OCI-LY3 (cell line): ENCODE measurements at regions not wholly inside any gene's neighbourhood (a gene's known extent, or its start where the extent isn't known, plus 50 kb on each side); places are given as distances from the start of the nearest gene placed in this dataset.

Source experiments
- H2AFZ ChIP-seq: fragments of 200-600, 300-600 bp; shearing (Covaris generic); 2 replicates; pipeline ENCODE4 v1.6.0; 2014; ENCODE audit warnings: antibody characterized with exemption, low read depth, low read length
- H3K27ac ChIP-seq: fragments of 200-600, 300-600 bp; sonication (generic); 2 replicates; pipeline ENCODE4 v1.5.1; 2014; ENCODE audit warnings: mild to moderate bottlenecking, low read length, moderate library complexity, mixed read lengths
- H3K27me3 ChIP-seq: fragments of 200-600, 300-600 bp; sonication (generic); 2 replicates; pipeline ENCODE4 v1.6.1; 2014; ENCODE audit warnings: low read depth, low read length, mixed read lengths
- H3K36me3 ChIP-seq: fragments of 200-600, 300-600 bp; sonication (generic); replicated peaks from 2 replicates; pipeline ENCODE3; 2014; ENCODE audit warnings: low read depth, low read length, mixed read lengths
- H3K4me1 ChIP-seq: fragments of 300-600, 200-600 bp; sonication (generic); 2 replicates; pipeline ENCODE4 v1.6.1; 2014; ENCODE audit warnings: low read length, mixed read lengths
- H3K4me2 ChIP-seq: fragments of 200-600, 300-600 bp; sonication (generic); 2 replicates; pipeline ENCODE4 v1.6.1; 2014; ENCODE audit warnings: low read length, mixed read lengths
- H3K4me3 ChIP-seq: fragments of 300-600, 200-600 bp; sonication (generic); 2 replicates; pipeline ENCODE4 v1.5.1; 2014; ENCODE audit warnings: antibody characterized with exemption, mild to moderate bottlenecking, low read length, moderate library complexity
- H3K79me2 ChIP-seq: fragments of 300-600, 200-600 bp; shearing (Covaris generic); 2 replicates; pipeline ENCODE4 v1.6.1; 2014; ENCODE audit warnings: mild to moderate bottlenecking, low read length, mixed read lengths
- H3K9ac ChIP-seq: fragments of 300-600, 200-600 bp; shearing (Covaris generic); 2 replicates; pipeline ENCODE4 v1.6.0; 2014; ENCODE audit warnings: mild to moderate bottlenecking, low read length, moderate library complexity
- H3K9me3 ChIP-seq: fragments of 200-600, 300-600 bp; shearing (Covaris generic); 2 replicates; pipeline ENCODE4 v1.6.1; 2014; ENCODE audit warnings: low read length, mixed read lengths; ENCODE audit not compliant: insufficient read depth
- H4K20me1 ChIP-seq: fragments of 200-600, 300-600 bp; sonication (generic); 2 replicates; pipeline ENCODE4 v1.6.1; 2016; ENCODE audit warnings: low read length, mixed read lengths; ENCODE audit not compliant: insufficient read depth
- EZH2phosphoT487 ChIP-seq: fragments of 200-600 bp; shearing (Covaris generic); IDR thresholded peaks from 2 replicates; pipeline ENCODE4 v1.6.1; 2018; ENCODE audit warnings: antibody characterized with exemption, mixed run types, low read depth
- TF ChIP-seq, protein P1 (sequence below): fragments of 200-600, 300-600 bp; sonication (generic); IDR thresholded peaks from 2 replicates; pipeline ENCODE4 v1.5.1; 2014; ENCODE audit warnings: antibody characterized with exemption, low read length, low read depth

GRCh38 chr17:36765436-36766043 is 164.2 kb downstream of the MRM1 start:
- no peak for TF ChIP-seq EZH2phosphoT487
- no peaks in the 10 kb centered on the region for H3K79me2 ChIP-seq
- H3K36me3 ChIP-seq = no peaks in the 10 kb centered on the region
- no peak overlapping the region for H3K27ac ChIP-seq
- H3K4me3 ChIP-seq = no peak overlapping the region
- H3K9me3 ChIP-seq = no peaks in the 10 kb centered on the region
- no peak overlapping the region for H2AFZ ChIP-seq
- no peaks in the 10 kb centered on the region for H3K27me3 ChIP-seq
- H3K4me1 ChIP-seq = peaks cover 5% of the 10 kb centered on the region; the same call in 1 of the 2 replicates
- no peak overlapping the region for H3K4me2 ChIP-seq
- H4K20me1 ChIP-seq = no peaks in the 10 kb centered on the region
- no peak overlapping the region for H3K9ac ChIP-seq

DNA sequence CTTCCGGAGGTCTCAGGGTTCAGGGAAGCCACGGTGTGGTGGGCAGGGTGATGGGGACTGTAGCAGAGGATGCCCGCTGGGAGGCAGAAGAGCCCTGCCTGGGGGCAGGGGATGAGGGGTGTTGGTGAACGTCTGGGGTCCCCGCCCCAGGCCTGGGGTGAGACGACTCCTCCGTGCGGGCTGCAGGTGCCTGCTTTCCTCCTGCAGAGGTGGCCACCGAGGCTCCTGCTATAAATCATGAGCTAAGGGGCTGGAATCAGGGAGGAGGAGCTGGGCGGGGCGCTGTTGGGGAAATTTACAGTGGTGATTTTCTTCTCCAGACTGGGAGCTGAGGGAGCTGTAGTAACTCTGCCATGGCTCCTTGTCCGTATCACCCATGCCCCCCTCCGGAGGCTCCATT is 167.0 kb downstream of the MRM1 start:
- no peak overlapping the region for H3K4me3 ChIP-seq
- H3K4me2 ChIP-seq = no peak overlapping the region
- H3K9ac ChIP-seq = no peak overlapping the region
- no peak overlapping the region for H3K27ac ChIP-seq
- H4K20me1 ChIP-seq = no peaks in the 10 kb centered on the region; the same call in 1 of the 2 replicates
- H3K9me3 ChIP-seq = no peaks in the 10 kb centered on the region
- H3K27me3 ChIP-seq = peaks cover 17% of the 10 kb centered on the region
- H2AFZ ChIP-seq = no peak overlapping the region
- no peaks in the 10 kb centered on the region for H3K79me2 ChIP-seq
- TF ChIP-seq, protein P1, sequence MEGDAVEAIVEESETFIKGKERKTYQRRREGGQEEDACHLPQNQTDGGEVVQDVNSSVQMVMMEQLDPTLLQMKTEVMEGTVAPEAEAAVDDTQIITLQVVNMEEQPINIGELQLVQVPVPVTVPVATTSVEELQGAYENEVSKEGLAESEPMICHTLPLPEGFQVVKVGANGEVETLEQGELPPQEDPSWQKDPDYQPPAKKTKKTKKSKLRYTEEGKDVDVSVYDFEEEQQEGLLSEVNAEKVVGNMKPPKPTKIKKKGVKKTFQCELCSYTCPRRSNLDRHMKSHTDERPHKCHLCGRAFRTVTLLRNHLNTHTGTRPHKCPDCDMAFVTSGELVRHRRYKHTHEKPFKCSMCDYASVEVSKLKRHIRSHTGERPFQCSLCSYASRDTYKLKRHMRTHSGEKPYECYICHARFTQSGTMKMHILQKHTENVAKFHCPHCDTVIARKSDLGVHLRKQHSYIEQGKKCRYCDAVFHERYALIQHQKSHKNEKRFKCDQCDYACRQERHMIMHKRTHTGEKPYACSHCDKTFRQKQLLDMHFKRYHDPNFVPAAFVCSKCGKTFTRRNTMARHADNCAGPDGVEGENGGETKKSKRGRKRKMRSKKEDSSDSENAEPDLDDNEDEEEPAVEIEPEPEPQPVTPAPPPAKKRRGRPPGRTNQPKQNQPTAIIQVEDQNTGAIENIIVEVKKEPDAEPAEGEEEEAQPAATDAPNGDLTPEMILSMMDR = peak; percentile 16; the same call in 1 of the 2 replicates
- TF ChIP-seq EZH2phosphoT487 = no peak
- H3K36me3 ChIP-seq = no peaks in the 10 kb centered on the region
- H3K4me1 ChIP-seq = no peaks in the 10 kb centered on the region

DNA sequence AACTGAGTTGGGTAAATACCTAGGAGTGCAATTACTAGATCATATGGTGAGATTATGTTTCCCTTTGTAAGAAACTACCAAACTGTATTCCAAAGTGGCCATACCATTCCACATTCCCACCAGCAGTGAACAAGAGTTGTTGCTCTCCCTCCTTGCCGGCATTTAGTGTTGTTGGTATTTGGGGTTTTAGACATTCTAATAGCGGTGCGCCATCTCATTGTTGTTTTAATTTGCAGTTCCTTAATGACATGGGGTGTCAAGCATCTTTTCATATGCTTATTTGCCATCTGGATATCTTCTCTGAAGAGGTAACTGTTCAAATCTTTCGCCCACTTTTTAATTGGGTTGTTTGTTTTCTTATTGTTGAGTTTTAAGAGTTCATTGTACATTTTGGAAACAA is 164.2 kb upstream of the LHX1 start:
- Histone ChIP-seq H3K9me3 (no peaks in the 10 kb centered on the region), H3K4me2 (no peak overlapping the region), H3K9ac (no peak overlapping the region), H3K36me3 (no peaks in the 10 kb centered on the region), H3K4me3 (no peak overlapping the region), H3K4me1 (no peaks in the 10 kb centered on the region), H3K27me3 (peaks cover 34% of the 10 kb centered on the region), H3K79me2 (no peaks in the 10 kb centered on the region), H3K27ac (no peak overlapping the region), H2AFZ (no peak overlapping the region), H4K20me1 (no peaks in the 10 kb centered on the region; the same call in 1 of the 2 replicates)
- TF ChIP-seq, protein P1 = no peak
- 0 out of 2 replicates have a peak, but pooled peaks have one; percentile 30 for TF ChIP-seq EZH2phosphoT487

- H3K79me2 ChIP-seq = no peaks in the 10 kb centered on the region
- H3K27ac ChIP-seq = no peak overlapping the region
- H3K4me3 ChIP-seq = no peak overlapping the region
- H3K9ac ChIP-seq = no peak overlapping the region
- peaks cover 32% of the 10 kb centered on the region for H3K27me3 ChIP-seq
- H4K20me1 ChIP-seq = no peaks in the 10 kb centered on the region; the same call in 1 of the 2 replicates
- H3K9me3 ChIP-seq = no peaks in the 10 kb centered on the region
- no peak overlapping the region for H2AFZ ChIP-seq
- TF ChIP-seq, protein P1 = no peak
- TF ChIP-seq EZH2phosphoT487 = no peak
- H3K36me3 ChIP-seq = no peaks in the 10 kb centered on the region
- no peak overlapping the region for H3K4me2 ChIP-seq
- H3K4me1 ChIP-seq = no peaks in the 10 kb centered on the region
These were observed 160.2 kb upstream of the LHX1 start for GRCh38 chr17:36777118-36777517.
